ENCODE measurements at regions not wholly inside any gene's neighbourhood (a gene's known extent, or its start where the extent isn't known, plus 50 kb on each side); places are given as distances from the start of the nearest gene placed in this dataset.

DNA sequence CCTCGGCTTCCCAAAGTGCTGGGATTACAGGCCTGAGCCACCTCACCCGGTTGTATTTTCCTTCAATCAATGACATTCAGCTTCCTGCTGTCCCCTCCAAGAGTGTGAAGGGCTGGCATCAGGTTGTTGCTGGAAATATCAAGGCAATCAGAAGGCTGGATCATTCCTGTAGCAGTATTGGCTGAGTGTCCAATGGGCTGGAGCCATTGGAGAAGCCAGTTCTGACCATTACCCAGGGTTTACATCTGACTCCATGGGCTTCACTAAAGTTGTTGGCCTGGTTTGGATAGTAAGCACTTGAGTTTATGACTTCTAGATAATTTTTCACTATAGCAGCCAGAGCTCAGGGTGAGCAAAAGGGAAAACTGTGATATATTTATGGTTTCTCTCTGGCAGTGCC, 137.0 kb downstream of the DLEU7 start:
- H3K4me2 ChIP-seq (ENCODE audit: low read depth, low read length, poor library complexity, severe bottlenecking): no peak overlapping the region
- no peak overlapping the region for H3K27ac ChIP-seq (ENCODE audit: low read depth, low read length)

DNA sequence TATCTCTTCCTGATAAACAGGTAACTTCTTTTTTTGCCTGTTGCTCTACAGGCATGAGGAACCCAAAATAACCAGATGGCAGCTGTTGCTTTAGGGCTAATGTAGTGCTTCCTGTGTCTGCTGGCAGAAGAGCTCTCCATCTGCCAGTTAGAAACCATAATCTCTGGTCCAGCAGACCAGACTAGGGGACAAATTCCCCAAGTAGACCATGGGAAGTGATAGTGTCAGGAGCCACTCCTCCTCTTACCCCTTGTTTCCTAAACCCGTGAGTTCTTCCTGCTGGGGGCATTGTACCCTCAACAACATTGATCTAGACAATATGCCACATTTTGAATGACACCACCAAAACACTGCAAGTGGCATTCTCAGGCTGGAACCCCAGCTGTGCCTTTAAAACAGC, 135.9 kb downstream of the DLEU7 start:
- Histone ChIP-seq H4K20me1 (ENCODE audit: low read depth, low read length) (no peaks in the 10 kb centered on the region), H3K27ac (ENCODE audit: low read depth, low read length) (no peak overlapping the region), H3F3A (ENCODE audit: insufficient read depth) (no peaks in the 10 kb centered on the region), H3K4me3 (ENCODE audit: insufficient read depth, low read length, poor library complexity, severe bottlenecking) (no peak overlapping the region), H3K27me3 (ENCODE audit: low read length) (no peaks in the 10 kb centered on the region), H3K9me3 (ENCODE audit: insufficient read depth, low read length) (no peaks in the 10 kb centered on the region), H3K9me2 (replicated peaks; ENCODE audit: insufficient read depth, low read length) (no peaks in the 10 kb centered on the region), H3K9ac (ENCODE audit: low read length) (no peak overlapping the region), H3K4me2 (ENCODE audit: low read depth, low read length, poor library complexity, severe bottlenecking) (no peak overlapping the region), H3K79me2 (ENCODE audit: insufficient read depth, low read length) (no peaks in the 10 kb centered on the region), H3K36me3 (ENCODE audit: low read length) (no peaks in the 10 kb centered on the region), H2AFZ (ENCODE audit: low read depth, low read length, severe bottlenecking) (no peak overlapping the region)
- no peak for TF ChIP-seq EZH2phosphoT487 (conservative IDR thresholded peaks at IDR 0.05; ENCODE audit: low read length)
- TF ChIP-seq, protein P1, sequence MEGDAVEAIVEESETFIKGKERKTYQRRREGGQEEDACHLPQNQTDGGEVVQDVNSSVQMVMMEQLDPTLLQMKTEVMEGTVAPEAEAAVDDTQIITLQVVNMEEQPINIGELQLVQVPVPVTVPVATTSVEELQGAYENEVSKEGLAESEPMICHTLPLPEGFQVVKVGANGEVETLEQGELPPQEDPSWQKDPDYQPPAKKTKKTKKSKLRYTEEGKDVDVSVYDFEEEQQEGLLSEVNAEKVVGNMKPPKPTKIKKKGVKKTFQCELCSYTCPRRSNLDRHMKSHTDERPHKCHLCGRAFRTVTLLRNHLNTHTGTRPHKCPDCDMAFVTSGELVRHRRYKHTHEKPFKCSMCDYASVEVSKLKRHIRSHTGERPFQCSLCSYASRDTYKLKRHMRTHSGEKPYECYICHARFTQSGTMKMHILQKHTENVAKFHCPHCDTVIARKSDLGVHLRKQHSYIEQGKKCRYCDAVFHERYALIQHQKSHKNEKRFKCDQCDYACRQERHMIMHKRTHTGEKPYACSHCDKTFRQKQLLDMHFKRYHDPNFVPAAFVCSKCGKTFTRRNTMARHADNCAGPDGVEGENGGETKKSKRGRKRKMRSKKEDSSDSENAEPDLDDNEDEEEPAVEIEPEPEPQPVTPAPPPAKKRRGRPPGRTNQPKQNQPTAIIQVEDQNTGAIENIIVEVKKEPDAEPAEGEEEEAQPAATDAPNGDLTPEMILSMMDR (IDR thresholded peaks at IDR 0.05; ENCODE audit: insufficient read depth, low read length, poor library complexity, severe bottlenecking): no peak

More for the DNA sequence above, 137.0 kb downstream of the DLEU7 start:
- Histone ChIP-seq H3K4me3 (ENCODE audit: insufficient read depth, low read length, poor library complexity, severe bottlenecking) (no peak overlapping the region), H3K9me2 (replicated peaks; ENCODE audit: insufficient read depth, low read length) (no peaks in the 10 kb centered on the region), H2AFZ (ENCODE audit: low read depth, low read length, severe bottlenecking) (no peak overlapping the region), H3K27me3 (ENCODE audit: low read length) (no peaks in the 10 kb centered on the region), H3K9ac (ENCODE audit: low read length) (no peak overlapping the region), H3K9me3 (ENCODE audit: insufficient read depth, low read length) (no peaks in the 10 kb centered on the region), H3F3A (ENCODE audit: insufficient read depth) (no peaks in the 10 kb centered on the region), H4K20me1 (ENCODE audit: low read depth, low read length) (no peaks in the 10 kb centered on the region), H3K79me2 (ENCODE audit: insufficient read depth, low read length) (no peaks in the 10 kb centered on the region), H3K36me3 (ENCODE audit: low read length) (no peaks in the 10 kb centered on the region)
- TF ChIP-seq EZH2phosphoT487 (conservative IDR thresholded peaks at IDR 0.05; ENCODE audit: low read length): no peak
- TF ChIP-seq, protein P1 (IDR thresholded peaks at IDR 0.05; ENCODE audit: insufficient read depth, low read length, poor library complexity, severe bottlenecking): no peak

DNA sequence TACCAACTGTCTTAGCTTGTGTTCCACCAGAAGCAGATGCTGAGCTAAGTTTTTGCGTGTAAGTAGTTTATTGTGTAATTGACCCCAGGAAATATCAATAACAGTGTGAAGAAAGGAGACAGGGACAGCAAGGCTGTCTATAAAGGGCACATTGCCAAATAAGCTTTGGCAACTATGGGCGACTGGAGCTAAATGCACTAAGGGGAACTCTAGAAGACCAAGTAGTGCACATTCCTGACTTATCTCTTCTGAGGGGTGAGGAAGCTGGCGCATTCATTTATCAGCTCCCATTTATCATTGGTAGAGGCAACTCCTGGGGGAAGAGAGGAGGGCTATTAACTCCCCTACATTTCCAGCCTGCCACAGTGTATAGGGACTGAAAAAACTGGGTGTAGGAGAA, 135.0 kb downstream of the DLEU7 start:
- no peak overlapping the region for H3K27ac ChIP-seq (ENCODE audit: low read depth, low read length)
- no peak for TF ChIP-seq EZH2phosphoT487 (conservative IDR thresholded peaks at IDR 0.05; ENCODE audit: low read length)
- TF ChIP-seq, protein P1 (IDR thresholded peaks at IDR 0.05; ENCODE audit: insufficient read depth, low read length, poor library complexity, severe bottlenecking): no peak
- no peaks in the 10 kb centered on the region for H4K20me1 ChIP-seq (ENCODE audit: low read depth, low read length)
- no peaks in the 10 kb centered on the region for H3K9me2 ChIP-seq (replicated peaks; ENCODE audit: insufficient read depth, low read length)
- H3K4me3 ChIP-seq (ENCODE audit: insufficient read depth, low read length, poor library complexity, severe bottlenecking): no peak overlapping the region
- H3F3A ChIP-seq (ENCODE audit: insufficient read depth): no peaks in the 10 kb centered on the region
- no peak overlapping the region for H2AFZ ChIP-seq (ENCODE audit: low read depth, low read length, severe bottlenecking)
- H3K36me3 ChIP-seq (ENCODE audit: low read length): no peaks in the 10 kb centered on the region
- no peaks in the 10 kb centered on the region for H3K9me3 ChIP-seq (ENCODE audit: insufficient read depth, low read length)
- H3K27me3 ChIP-seq (ENCODE audit: low read length): no peaks in the 10 kb centered on the region
- no peaks in the 10 kb centered on the region for H3K79me2 ChIP-seq (ENCODE audit: insufficient read depth, low read length)
- H3K4me2 ChIP-seq (ENCODE audit: low read depth, low read length, poor library complexity, severe bottlenecking): no peak overlapping the region
- no peak overlapping the region for H3K9ac ChIP-seq (ENCODE audit: low read length)

Measured in SU-DHL-6 (cell line).